Spinal cord (tissue), 9 donors: ENCODE measurements at regions not wholly inside any gene's neighbourhood (a gene's known extent, or its start where the extent isn't known, plus 50 kb on each side); places are given as distances from the start of the nearest gene placed in this dataset.
A peak's percentile ranks its signal among the peaks of the same experiment; 100 is the strongest.

ENCODE experiments used
- DNase-seq, 6 donors: peaks; one replicate each; pipeline versions ENCODE4 v3.0.0 to v3.0.0-alpha.2; 2013 to 2015; ENCODE audit warnings: low spot score in 6 of 6, low read depth in 4 of 6
- H3K27ac ChIP-seq: one replicate; pipeline ENCODE4 v1.5.1; 2013; ENCODE audit warnings: low read depth, low read length, control low read depth
- H3K27me3 ChIP-seq: one replicate; pipeline ENCODE4 v1.6.1; 2013; ENCODE audit warnings: low read length; ENCODE audit not compliant: control insufficient read depth, insufficient read depth
- H3K36me3 ChIP-seq: one replicate; pipeline ENCODE4 v1.6.1; 2013; ENCODE audit warnings: low read length; ENCODE audit not compliant: control insufficient read depth, insufficient read depth
- H3K4me1 ChIP-seq: one replicate; pipeline ENCODE4 v1.6.1; 2013; ENCODE audit warnings: low read length; ENCODE audit not compliant: control insufficient read depth, insufficient read depth
- H3K4me3 ChIP-seq: one replicate; pipeline ENCODE4 v1.5.1; 2013; ENCODE audit warnings: low read depth, low read length, control low read depth
- H3K9me3 ChIP-seq: one replicate; pipeline ENCODE4 v1.6.1; 2013; ENCODE audit warnings: low read length; ENCODE audit not compliant: control insufficient read depth, insufficient read depth
- WGBS: methylation state at CpG from one replicate; pipeline ENCODE4 v1.1.5; 2013; ENCODE audit warnings: missing lambda C conversion rate; ENCODE audit not compliant: insufficient coverage; 5-methylcytosine and 5-hydroxymethylcytosine counted together
- donor health status: healthy.

GRCh38 chr16:58837950-58838349 is 103.8 kb upstream of the GOT2 start:
- Histone ChIP-seq H3K9me3 (no peaks in the 10 kb centered on the region), H3K4me1 (no peaks in the 10 kb centered on the region), H3K27ac (no peak overlapping the region), H3K4me3 (no peak overlapping the region), H3K36me3 (no peaks in the 10 kb centered on the region), H3K27me3 (no peaks in the 10 kb centered on the region)
- WGBS, result 88% methylated on average over 1 of the region's 3 CpGs
- DNase-seq, result no peak

GRCh38 chr16:58836427-58836826 is 102.3 kb upstream of the GOT2 start:
- Histone ChIP-seq H3K4me3 (no peak overlapping the region), H3K27ac (no peak overlapping the region), H3K9me3 (no peaks in the 10 kb centered on the region), H3K36me3 (no peaks in the 10 kb centered on the region), H3K27me3 (no peaks in the 10 kb centered on the region), H3K4me1 (no peaks in the 10 kb centered on the region)
- no CpG with 5 or more reads among the region's 6 CpGs for WGBS
- no peak for DNase-seq

GRCh38 chr16:58832386-58832895 is 98.3 kb upstream of the GOT2 start:
- no peaks in the 10 kb centered on the region for H3K36me3 ChIP-seq
- peak in 1 of 6 donors; percentile 82 for DNase-seq
- no peaks in the 10 kb centered on the region for H3K4me1 ChIP-seq
- no CpG with 5 or more reads among the region's 2 CpGs for WGBS
- H3K4me3 ChIP-seq, result no peak overlapping the region
- H3K27me3 ChIP-seq, result no peaks in the 10 kb centered on the region
- no peaks in the 10 kb centered on the region for H3K9me3 ChIP-seq
- H3K27ac ChIP-seq, result no peak overlapping the region

- 83% methylated on average over 1 of the region's 4 CpGs for WGBS
- H3K36me3 ChIP-seq, result no peaks in the 10 kb centered on the region
- no peaks in the 10 kb centered on the region for H3K9me3 ChIP-seq
These were observed 97.3 kb upstream of the GOT2 start for GRCh38 chr16:58831386-58831785.

GRCh38 chr16:58828901-58829545 is 94.9 kb upstream of the GOT2 start:
- WGBS, result 70% methylated on average over 2 of the region's 8 CpGs
- peak in 1 of 6 donors; percentile 82 for DNase-seq
- Histone ChIP-seq H3K36me3 (no peaks in the 10 kb centered on the region), H3K4me3 (no peak overlapping the region), H3K9me3 (no peaks in the 10 kb centered on the region), H3K4me1 (no peaks in the 10 kb centered on the region), H3K27me3 (no peaks in the 10 kb centered on the region), H3K27ac (no peak overlapping the region)

More at GRCh38 chr16:58831386-58831785, 97.3 kb upstream of the GOT2 start:
- Histone ChIP-seq H3K4me1 (no peaks in the 10 kb centered on the region), H3K27me3 (no peaks in the 10 kb centered on the region), H3K4me3 (no peak overlapping the region), H3K27ac (no peak overlapping the region)
- DNase-seq, result no peak

GRCh38 chr16:58824201-58824600 is 90.1 kb upstream of the GOT2 start:
- Histone ChIP-seq H3K27me3 (no peaks in the 10 kb centered on the region), H3K4me3 (no peak overlapping the region), H3K9me3 (no peaks in the 10 kb centered on the region), H3K36me3 (no peaks in the 10 kb centered on the region), H3K4me1 (no peaks in the 10 kb centered on the region), H3K27ac (no peak overlapping the region)
- DNase-seq, result no peak

- no peak overlapping the region for H3K27ac ChIP-seq
- H3K4me1 ChIP-seq, result no peaks in the 10 kb centered on the region
- DNase-seq, result no peak
These were observed 87.8 kb upstream of the GOT2 start for GRCh38 chr16:58821886-58822285.

GRCh38 chr16:58820411-58820810 is 86.3 kb upstream of the GOT2 start:
- H3K27me3 ChIP-seq, result no peaks in the 10 kb centered on the region
- H3K4me1 ChIP-seq, result no peaks in the 10 kb centered on the region
- H3K4me3 ChIP-seq, result no peak overlapping the region
- no peaks in the 10 kb centered on the region for H3K36me3 ChIP-seq
- no peaks in the 10 kb centered on the region for H3K9me3 ChIP-seq
- no peak overlapping the region for H3K27ac ChIP-seq
- no peak for DNase-seq
- WGBS, result no CpG with 5 or more reads among the region's 1 CpG

More at GRCh38 chr16:58821886-58822285, 87.8 kb upstream of the GOT2 start:
- Histone ChIP-seq H3K9me3 (no peaks in the 10 kb centered on the region), H3K36me3 (no peaks in the 10 kb centered on the region), H3K27me3 (no peaks in the 10 kb centered on the region), H3K4me3 (no peak overlapping the region)

- H3K9me3 ChIP-seq, result no peaks in the 10 kb centered on the region
- no peaks in the 10 kb centered on the region for H3K4me1 ChIP-seq
- H3K27ac ChIP-seq, result no peak overlapping the region
- H3K4me3 ChIP-seq, result no peak overlapping the region
- 74% methylated on average over 4 of the region's 7 CpGs for WGBS
- peak in 1 of 6 donors; percentile 36 for DNase-seq
- no peaks in the 10 kb centered on the region for H3K36me3 ChIP-seq
- H3K27me3 ChIP-seq, result no peaks in the 10 kb centered on the region
These were observed 81.2 kb upstream of the GOT2 start for GRCh38 chr16:58815181-58815888.

- WGBS, result 0% methylated on average over 4 of the region's 12 CpGs
- peak overlapping the region; percentile 13 for H3K4me3 ChIP-seq
- H3K4me1 ChIP-seq, result no peaks in the 10 kb centered on the region
- no peaks in the 10 kb centered on the region for H3K9me3 ChIP-seq
- no peaks in the 10 kb centered on the region for H3K27me3 ChIP-seq
- H3K36me3 ChIP-seq, result no peaks in the 10 kb centered on the region
- H3K27ac ChIP-seq, result no peak overlapping the region
- DNase-seq, result peak; percentile 44 to 93 (median 58)
These were observed 80.3 kb upstream of the GOT2 start for GRCh38 chr16:58814348-58814801.
